Brain microvascular endothelial cell (primary cell): ENCODE measurements at regions not wholly inside any gene's neighbourhood (a gene's known extent, or its start where the extent isn't known, plus 50 kb on each side); places are given as distances from the start of the nearest gene placed in this dataset.

Experiments used
- DNase-seq: peaks from one replicate; pipeline ENCODE4 v3.0.0-alpha.2; 2020
- H3K27ac ChIP-seq: fragments of 250-450 bp; sonication (Bioruptor Pico); 2 replicates; pipeline ENCODE4 v1.5.1; 2020; ENCODE audit warnings: mild to moderate bottlenecking, moderate library complexity
- H3K27me3 ChIP-seq: fragments of 250-450 bp; sonication (Bioruptor Pico); replicated peaks from 2 replicates; pipeline ENCODE4 v1.5.1; 2020; ENCODE audit warnings: mild to moderate bottlenecking
- H3K36me3 ChIP-seq: fragments of 250-450 bp; sonication (Bioruptor Pico); replicated peaks from 2 replicates; pipeline ENCODE4 v1.5.1; 2020; ENCODE audit warnings: mild to moderate bottlenecking
- H3K4me3 ChIP-seq: 2 replicates; pipeline ENCODE4 v1.5.1; 2011; ENCODE audit warnings: low read depth, mild to moderate bottlenecking, control low read depth, low read length, moderate library complexity
- CTCF ChIP-seq: IDR thresholded peaks from 2 replicates; pipeline ENCODE4 v1.5.1; 2011; ENCODE audit warnings: low read depth, mild to moderate bottlenecking, moderate library complexity, low read length, control low read depth, inconsistent platforms; ENCODE audit errors: missing control alignments
- in situ Hi-C: cut with HindIII; loops from 2 replicates; pipeline ENCODE4 v1.10.0; 2017; ENCODE audit warnings: low sequenced_read_pairs, low pct_ligation_motif_present

DNA sequence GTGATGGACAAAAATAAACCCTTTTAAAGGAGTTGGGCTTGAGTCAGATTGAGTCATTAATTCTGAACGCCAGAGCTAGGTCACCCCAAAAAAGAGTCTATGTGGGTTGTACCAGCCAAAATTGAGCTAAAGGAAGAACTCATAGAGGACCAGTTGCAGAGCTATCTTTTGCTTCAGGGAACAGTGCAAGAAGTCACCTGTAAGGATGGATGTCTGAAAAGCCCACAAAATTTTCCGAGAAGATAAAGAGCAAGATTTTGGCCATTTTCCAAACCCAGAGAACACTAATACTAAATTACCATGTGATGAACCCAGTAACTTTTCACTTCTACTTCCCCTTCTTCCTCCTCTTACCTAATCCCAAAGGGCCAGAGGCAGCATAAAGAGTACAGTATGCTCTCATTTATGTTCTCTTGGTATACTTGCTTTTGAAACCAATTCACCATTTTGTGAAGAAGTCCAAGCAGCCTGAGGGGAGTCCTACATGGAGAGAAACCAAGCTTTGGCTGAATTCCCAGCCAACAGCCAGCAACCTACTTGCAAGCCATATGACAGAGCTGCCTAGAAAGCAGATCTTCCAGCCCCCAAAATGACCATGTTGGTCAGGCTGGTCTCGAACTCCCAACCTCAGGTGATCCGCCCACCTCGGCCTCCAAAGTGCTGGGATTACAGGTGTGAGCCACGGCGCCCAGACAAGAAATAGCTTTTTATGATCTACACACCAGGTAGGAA is 551.7 kb downstream of the SATB2 start:
- H3K4me3 ChIP-seq, result no peak overlapping the region
- TF ChIP-seq CTCF, result no peak
- in situ Hi-C loops, result no loop called here

DNA sequence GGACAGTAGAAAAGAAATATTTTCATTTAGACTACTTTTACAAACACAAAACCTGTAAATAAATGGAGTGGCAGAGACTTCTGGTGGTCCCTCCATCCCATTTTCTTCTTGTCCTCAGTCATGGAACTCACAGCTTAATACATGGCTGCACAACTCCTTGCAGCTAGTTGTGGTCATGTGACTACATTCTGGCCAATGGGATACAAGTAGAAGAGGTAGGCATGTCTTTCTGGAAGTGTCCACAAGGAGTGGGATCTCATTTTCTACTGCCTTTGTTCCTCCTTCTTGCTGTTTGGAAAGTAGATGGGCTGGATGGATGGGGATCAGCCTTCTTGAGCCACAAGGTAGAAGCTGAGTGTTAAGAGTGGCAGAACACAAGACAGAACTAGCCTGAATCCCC is 555.8 kb downstream of the SATB2 start:
- Histone ChIP-seq H3K36me3 (no peaks in the 10 kb centered on the region), H3K27me3 (no peaks in the 10 kb centered on the region), H3K4me3 (no peak overlapping the region), H3K27ac (no peak overlapping the region)
- DNase-seq, result no peak
- in situ Hi-C loops, result no loop called here
- no peak for TF ChIP-seq CTCF

More for the DNA sequence above, 551.7 kb downstream of the SATB2 start:
- no peak for DNase-seq
- H3K27ac ChIP-seq, result no peak overlapping the region
- H3K27me3 ChIP-seq, result no peaks in the 10 kb centered on the region
- no peaks in the 10 kb centered on the region for H3K36me3 ChIP-seq

- Histone ChIP-seq H3K4me3 (no peak overlapping the region), H3K36me3 (no peaks in the 10 kb centered on the region), H3K27ac (no peak overlapping the region), H3K27me3 (no peaks in the 10 kb centered on the region)
- no peak for TF ChIP-seq CTCF
- in situ Hi-C loops, result no loop called here
- no peak for DNase-seq
Observed at GRCh38 chr2:198900141-198900540, 557.6 kb downstream of the SATB2 start.

DNA sequence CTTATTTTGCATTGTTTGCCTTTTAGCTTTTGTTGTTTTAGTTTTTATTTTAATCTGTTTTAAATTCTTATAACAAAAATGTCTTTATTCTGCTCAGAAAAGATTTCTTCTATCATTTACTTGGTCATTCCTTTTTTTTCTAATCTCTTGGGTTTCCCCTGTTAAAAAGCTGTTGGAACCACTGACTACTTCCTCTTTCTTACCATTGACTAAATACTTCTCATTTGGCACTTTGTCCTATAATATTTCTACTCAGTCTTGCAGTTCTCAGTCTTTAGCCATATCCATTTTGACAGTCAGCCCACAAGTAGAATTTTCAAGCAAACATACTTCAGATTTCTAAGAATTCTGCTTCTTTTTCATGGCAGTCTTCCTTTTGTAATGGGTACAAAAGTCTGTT is 567.2 kb downstream of the SATB2 start:
- Histone ChIP-seq H3K4me3 (no peak overlapping the region), H3K36me3 (no peaks in the 10 kb centered on the region), H3K27ac (no peak overlapping the region), H3K27me3 (no peaks in the 10 kb centered on the region)
- no peak for DNase-seq
- TF ChIP-seq CTCF, result no peak
- in situ Hi-C loops, result no loop called here

GRCh38 chr2:198883604-198884003 is 574.1 kb downstream of the SATB2 start:
- DNase-seq, result no peak
- TF ChIP-seq CTCF, result no peak

GRCh38 chr2:198880986-198881385 is 576.8 kb downstream of the SATB2 start:
- H3K36me3 ChIP-seq, result no peaks in the 10 kb centered on the region
- no peak overlapping the region for H3K27ac ChIP-seq
- no peak for DNase-seq
- in situ Hi-C loops, result no loop called here
- H3K27me3 ChIP-seq, result no peaks in the 10 kb centered on the region
- no peak for TF ChIP-seq CTCF
- no peak overlapping the region for H3K4me3 ChIP-seq

More at GRCh38 chr2:198883604-198884003, 574.1 kb downstream of the SATB2 start:
- H3K27me3 ChIP-seq, result no peaks in the 10 kb centered on the region
- H3K4me3 ChIP-seq, result no peak overlapping the region
- no peak overlapping the region for H3K27ac ChIP-seq
- H3K36me3 ChIP-seq, result no peaks in the 10 kb centered on the region
- in situ Hi-C loops, result no loop called here
